HG02840 (cell line): ENCODE measurements at regions not wholly inside any gene's neighbourhood (a gene's known extent, or its start where the extent isn't known, plus 50 kb on each side); places are given as distances from the start of the nearest gene placed in this dataset.
A peak's percentile ranks its signal among the peaks of the same experiment; 100 is the strongest.

Source experiments
- ATAC-seq: cut with Tn5 transposase; IDR thresholded peaks from one replicate; pipeline ENCODE4 v1.9.1; 2021; ENCODE audit warnings: mild to moderate bottlenecking, moderate library complexity, moderate number of reproducible peaks; ENCODE audit not compliant: unreplicated experiment, low FRiP score

GRCh38 chr18:42184685-42185477, 229.8 kb downstream of the PIK3C3 start:
- ATAC-seq, result no peak

- no peak for ATAC-seq
Observed at GRCh38 chr18:42185486-42185885, 230.5 kb downstream of the PIK3C3 start.

- ATAC-seq, result peak; percentile 56
Observed at GRCh38 chr18:42187611-42188380, 232.8 kb downstream of the PIK3C3 start.

DNA sequence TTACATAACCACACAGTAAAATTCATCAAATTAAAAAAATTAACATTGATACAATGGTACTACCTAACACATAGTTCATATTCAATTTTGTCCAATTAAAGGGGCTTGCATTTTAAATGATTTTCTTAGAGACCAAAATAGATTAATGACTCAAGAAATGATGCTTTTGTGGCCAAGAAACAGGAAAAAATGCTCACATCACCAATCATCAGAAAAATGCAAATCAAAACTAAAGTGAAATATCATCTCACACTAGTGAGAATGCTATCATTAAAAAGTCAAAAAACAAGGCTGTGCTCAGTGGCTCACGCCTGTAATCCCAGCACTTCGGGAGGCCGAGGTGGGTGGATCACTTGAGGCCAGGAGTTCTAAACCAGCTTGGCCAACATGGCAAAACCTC, 235.6 kb downstream of the PIK3C3 start:
- ATAC-seq, result no peak

DNA sequence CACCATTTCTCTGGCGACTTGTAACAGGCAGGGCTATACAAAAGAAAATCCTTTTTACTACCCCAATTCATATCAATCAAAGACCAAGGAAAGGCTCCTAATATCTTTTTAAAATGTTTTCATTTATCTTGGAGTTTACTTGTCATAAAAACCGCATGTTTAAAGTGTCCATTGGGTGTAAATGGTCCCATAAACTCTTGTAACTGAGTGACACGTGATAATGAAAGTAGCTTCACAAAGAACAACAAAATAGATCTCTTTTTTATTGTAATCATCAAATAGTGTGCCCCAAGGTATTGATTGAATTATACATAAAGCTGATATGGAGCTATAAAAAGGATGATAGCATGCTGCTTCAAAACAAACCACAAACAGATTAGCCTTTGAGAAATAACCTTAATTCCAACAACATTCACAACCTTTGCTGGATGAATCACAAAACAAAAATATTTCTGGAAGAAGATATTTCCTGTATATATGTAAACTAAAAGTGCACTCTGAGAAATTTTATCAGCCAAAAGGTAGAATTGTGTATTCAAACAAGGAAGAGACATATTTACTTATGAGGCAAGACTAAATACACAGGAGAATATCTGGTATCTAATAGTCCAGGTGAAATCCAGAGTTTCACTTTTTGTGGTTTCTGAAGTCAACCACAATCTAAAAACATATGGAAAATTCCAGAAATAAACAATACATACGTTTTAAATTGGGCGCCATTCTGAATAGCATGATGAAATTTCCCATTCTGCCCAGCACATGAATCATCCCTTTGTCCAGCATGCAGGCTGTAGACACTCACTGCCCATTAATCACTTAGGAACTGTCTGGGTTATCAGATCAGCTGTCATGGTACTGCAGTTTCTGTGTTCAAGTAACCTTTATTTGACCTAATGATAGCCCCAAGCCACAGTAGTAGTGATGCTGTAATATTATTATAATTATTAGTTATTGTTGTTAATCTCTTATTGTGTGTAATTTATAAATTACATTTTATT, 237.5 kb downstream of the PIK3C3 start:
- ATAC-seq, result no peak

GRCh38 chr18:42196651-42197050, 241.6 kb downstream of the PIK3C3 start:
- no peak for ATAC-seq

DNA sequence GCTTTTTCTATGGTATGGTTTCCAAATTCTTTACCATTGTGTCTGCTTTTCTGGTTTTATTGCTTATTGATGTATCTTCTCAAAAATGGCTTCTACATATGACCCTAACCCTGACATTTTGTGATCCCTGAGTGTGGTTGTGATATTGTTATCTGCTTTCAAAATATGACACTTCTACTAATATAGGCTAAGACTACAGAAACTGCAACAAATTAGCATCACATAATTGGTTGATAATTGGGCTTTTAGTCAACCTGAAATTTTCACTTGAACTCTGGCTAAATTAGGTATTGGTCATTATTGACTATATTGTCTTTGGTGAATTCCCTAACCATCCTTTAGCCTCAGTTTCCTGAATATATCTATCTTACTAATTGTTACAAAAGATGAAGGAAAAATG, 246.1 kb downstream of the PIK3C3 start:
- no peak for ATAC-seq

GRCh38 chr18:42211201-42211600, 256.2 kb downstream of the PIK3C3 start:
- no peak for ATAC-seq

GRCh38 chr18:42222557-42222956, 267.5 kb downstream of the PIK3C3 start:
- ATAC-seq, result no peak

GRCh38 chr18:42228581-42228980, 273.5 kb downstream of the PIK3C3 start:
- ATAC-seq, result no peak

DNA sequence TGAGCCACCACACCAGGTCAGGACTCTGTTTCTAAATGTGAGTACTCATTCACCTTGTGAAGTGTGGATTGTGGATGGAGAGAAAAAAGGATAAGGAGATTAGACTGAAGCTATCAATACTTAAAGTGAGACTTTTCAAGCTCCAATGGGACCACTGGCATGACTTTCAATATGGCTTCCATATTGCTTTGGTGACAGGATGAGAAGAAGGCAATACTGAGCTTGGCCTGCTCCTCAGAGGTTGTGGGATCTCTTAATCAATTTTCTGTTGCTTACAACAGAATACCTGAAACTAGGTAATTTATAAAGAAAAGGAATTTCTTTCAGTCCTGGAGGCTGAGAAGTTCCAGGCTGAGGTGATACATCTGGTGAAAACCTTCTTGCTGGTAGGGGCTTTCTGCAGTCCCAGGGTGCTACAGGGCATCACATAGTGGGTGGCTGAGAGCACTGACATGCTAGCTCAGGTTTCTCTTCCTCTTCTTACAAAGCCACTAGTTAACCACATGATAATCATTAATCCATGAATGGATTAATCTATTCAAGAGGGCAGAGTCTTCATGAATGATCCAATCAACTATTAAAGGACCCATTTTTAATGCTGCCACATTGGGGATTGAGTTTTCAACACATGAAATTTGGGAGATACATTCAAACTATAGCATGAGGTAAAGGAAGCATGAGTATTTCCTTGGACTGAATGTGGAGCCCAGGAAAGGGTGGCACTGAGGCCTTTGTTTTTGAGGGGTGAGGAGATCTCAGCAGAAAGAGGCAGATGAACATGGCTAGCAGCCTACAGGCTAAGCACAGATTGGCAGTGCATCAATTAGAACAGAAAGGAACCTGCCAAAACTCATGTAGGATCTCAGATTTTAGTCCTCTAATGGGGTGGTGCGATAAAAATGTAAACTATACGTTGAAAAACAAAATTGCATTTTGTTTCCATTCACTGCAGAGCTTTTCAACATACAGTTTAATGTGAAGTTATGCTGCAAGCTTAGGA, 274.5 kb downstream of the PIK3C3 start:
- peak; percentile 99 for ATAC-seq

DNA sequence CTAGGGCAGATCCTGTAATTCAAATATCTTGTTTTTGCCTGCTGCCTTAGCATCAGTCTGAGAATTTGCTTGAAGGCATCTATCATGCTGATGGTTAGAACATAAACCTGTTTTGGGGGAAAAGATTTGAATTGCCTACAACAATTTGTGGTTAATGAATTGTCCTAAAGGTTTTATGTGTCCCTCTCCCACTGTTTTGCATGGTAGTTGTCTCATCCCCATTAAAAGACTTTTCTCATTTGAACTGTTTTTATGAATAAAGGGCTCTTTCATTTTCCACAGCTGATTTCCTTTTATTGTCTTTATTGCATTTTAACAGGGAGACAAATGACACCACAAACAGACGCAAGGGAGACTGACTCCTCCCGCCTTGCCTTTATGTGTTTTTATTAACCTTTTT, 275.6 kb downstream of the PIK3C3 start:
- ATAC-seq, result no peak

DNA sequence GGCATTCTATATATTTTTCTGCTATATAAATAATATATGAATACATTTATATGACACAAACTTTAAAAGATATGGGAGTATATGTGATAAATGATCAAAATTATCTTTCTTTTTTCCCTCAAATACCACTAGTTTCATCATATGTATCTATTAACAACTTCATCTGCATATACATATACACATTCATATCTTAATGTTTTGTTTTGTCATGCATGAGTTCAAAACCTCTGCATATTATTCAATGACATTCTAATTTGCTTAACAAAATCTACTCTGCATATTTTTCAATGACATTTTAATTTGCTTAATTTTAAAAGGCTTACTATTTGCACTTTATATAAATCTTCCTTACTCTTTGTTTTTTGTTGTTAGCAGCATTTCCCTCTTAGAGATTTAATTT, 276.2 kb downstream of the PIK3C3 start:
- no peak for ATAC-seq

DNA sequence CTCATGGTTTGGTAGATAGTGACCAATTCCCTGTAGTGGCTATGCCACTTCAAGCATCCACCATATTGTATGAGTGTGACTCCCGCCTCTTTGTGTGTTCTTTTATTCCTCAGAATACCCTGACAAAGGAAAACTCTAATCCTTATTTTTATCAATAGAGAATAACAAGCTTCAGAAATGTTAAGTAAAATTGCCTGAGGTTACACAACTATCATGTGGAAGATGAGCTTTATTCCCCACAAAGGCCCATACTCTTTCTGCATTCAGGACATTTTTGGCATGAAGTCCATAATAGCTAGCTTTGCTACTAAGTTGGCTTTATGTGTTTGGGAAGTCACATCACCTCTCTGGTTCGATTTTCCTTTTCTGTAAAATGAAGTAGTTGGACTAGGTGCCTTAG, 276.8 kb downstream of the PIK3C3 start:
- ATAC-seq, result no peak

DNA sequence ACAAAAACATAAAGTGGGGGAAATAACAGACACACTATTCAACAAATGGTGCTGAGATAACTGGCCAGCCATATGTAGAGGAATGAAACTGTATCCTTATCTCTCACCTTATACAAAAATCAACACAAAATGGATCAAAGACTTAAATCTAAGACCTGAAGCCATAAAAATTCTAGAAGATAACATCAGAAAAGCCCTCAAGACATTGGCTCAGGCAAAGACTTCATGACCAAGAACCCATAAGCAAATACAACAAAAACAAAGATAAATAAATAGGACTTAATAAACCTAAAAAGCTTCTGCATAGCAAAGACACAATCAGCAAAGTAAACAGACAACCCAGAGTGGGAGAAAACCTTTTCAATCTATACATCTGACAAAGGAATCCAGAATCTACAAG, 278.9 kb downstream of the PIK3C3 start:
- no peak for ATAC-seq

DNA sequence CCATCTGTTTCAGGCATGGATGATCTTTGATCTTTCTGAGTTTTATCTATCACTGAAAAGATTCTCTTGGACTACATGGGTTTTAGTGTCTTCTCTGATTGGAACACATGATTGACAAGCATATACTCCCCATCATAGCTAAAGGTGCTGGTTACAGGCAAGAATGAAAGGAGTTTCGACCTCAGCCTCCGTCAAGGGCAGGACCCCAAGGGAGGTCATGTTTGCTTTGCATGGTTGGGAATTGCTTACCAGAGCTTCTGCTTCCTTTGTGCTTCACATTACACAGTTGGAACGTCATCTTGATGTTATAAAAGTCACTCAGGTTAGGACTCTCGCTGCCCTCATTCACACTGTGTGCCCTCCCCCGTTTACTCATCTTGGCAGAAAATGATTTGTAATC, 287.7 kb downstream of the PIK3C3 start:
- no peak for ATAC-seq

DNA sequence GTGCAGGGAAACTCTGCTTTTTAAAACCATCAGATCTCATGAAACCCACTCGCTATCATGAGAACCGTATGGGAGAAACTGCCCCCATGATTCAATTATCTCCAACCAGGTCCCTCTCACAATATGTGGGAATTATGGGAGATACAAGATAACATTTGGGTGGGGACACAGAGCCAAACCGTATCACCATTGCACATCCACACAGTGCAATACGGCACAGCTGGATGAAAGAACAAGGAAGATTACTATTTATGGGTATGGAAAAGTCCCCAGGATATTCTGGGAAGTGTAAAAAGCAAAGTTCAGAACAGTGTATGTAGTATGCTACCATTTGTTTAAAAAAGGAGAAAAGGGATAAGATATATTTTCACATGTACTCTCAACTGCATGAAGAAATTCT, 290.1 kb downstream of the PIK3C3 start:
- ATAC-seq, result no peak

- ATAC-seq, result no peak
Observed at GRCh38 chr18:42255908-42256765, 301.1 kb downstream of the PIK3C3 start.
